ENCODE measurements at regions not wholly inside any gene's neighbourhood (a gene's known extent, or its start where the extent isn't known, plus 50 kb on each side); places are given as distances from the start of the nearest gene placed in this dataset.

DNA sequence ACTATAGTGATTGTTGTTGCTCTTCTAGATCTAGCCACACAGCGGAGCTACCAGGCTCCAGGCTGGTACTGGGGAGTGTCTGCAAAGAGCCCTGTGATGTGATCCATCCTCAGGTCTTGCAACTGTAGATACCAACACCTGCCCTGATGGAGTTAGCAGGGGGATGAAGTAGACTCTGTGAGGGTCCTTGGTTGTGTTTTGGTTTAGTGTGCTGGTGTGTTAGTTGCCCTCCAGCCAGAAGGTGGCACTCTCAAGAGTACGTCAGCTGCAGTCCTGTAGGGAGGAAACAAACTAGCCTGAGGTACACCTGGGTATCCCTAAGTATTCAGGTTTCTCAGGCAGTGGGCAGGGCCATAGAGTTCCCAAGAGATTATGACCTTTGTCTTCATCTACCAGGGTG, 81.2 kb upstream of the TMPRSS2 start (continued):
- TF ChIP-seq FOSL1 (IDR thresholded peaks at IDR 0.05; ENCODE audit: insufficient read depth, low read depth, low read length), result no peak
- TF ChIP-seq BRCA1 (IDR thresholded peaks at IDR 0.05; ENCODE audit: low read depth, low read length), result no peak
- no peak for TF ChIP-seq EGR1 (IDR thresholded peaks at IDR 0.05; ENCODE audit: borderline replicate concordance, low read depth, low read length)
- no peak for TF ChIP-seq SUZ12 (IDR thresholded peaks at IDR 0.05; ENCODE audit: low read length)
- TF ChIP-seq KDM5A (IDR thresholded peaks at IDR 0.05; ENCODE audit: low read length), result no peak
- TF ChIP-seq CHD2 (IDR thresholded peaks at IDR 0.05; ENCODE audit: low read length), result no peak
- TF ChIP-seq, protein P1, sequence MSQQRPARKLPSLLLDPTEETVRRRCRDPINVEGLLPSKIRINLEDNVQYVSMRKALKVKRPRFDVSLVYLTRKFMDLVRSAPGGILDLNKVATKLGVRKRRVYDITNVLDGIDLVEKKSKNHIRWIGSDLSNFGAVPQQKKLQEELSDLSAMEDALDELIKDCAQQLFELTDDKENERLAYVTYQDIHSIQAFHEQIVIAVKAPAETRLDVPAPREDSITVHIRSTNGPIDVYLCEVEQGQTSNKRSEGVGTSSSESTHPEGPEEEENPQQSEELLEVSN (IDR thresholded peaks at IDR 0.05), result no peak
- TF ChIP-seq, protein P2, sequence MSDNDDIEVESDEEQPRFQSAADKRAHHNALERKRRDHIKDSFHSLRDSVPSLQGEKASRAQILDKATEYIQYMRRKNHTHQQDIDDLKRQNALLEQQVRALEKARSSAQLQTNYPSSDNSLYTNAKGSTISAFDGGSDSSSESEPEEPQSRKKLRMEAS (IDR thresholded peaks at IDR 0.05), result no peak
- TF ChIP-seq KDM1A (IDR thresholded peaks at IDR 0.05; ENCODE audit: borderline replicate concordance, low read length), result no peak

Data from H1 (cell line).